ENCODE measurements at regions not wholly inside any gene's neighbourhood (a gene's known extent, or its start where the extent isn't known, plus 50 kb on each side); places are given as distances from the start of the nearest gene placed in this dataset.

DNA sequence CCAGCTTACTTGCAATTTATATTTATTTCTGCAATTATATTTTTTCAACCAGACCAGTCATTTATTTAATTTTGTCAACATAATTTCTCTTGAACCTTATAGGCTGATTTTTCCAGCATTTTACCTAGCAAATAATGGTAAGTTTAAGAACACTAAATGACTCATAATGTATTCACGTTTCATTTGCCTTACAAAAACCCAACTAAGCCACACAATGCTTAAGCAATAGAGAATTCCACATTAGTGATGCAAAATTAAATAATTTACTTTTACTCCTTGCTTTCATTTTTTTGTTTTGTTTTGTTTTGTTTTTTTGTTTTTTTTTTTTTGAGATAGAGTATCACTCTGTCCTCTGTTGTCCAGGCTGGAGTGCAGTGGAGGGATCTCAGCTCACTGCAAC, 110.4 kb upstream of the VRK2 start:
- DNase-seq (ENCODE audit: low read depth in 3 of 3): no peak

DNA sequence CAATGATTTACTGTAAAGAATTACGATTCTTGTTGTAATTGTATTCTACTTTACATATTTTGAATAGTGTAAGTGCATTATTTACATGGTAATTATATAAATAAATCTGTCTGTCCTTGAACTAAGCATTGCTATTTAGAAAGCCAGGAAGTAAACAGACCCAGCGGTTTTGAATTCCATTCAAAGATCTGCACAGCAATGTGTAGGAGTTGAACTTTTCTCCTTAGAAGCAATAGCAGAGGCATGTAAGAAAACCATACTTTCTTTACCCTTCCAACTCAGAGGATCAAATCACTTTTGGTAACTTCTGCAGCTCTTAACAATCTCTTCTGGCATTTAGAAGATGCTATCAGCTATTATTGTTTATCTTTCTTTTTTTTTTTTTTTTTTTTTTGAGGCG, 109.2 kb upstream of the VRK2 start:
- no peak for DNase-seq (ENCODE audit: low read depth in 3 of 3)

DNA sequence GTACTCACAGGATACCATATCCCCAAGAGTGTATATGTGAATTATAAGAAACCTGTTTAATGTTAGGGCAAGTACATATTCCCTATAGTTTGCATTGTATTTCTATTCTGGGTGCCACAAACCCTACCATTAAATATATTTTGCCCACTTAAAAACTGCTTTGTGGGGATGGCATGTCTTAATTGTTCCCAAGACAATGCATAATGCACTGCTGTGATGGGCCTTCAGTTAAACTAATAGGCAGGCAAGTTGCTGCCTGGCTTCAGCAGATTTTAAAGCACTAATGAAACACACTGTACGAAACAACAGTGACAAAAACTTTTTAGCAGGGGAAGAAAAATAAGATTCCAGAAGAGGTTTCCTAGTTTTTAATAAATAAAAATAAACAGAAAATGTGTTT, 104.8 kb upstream of the VRK2 start:
- no peak for DNase-seq (ENCODE audit: low read depth in 3 of 3)

DNA sequence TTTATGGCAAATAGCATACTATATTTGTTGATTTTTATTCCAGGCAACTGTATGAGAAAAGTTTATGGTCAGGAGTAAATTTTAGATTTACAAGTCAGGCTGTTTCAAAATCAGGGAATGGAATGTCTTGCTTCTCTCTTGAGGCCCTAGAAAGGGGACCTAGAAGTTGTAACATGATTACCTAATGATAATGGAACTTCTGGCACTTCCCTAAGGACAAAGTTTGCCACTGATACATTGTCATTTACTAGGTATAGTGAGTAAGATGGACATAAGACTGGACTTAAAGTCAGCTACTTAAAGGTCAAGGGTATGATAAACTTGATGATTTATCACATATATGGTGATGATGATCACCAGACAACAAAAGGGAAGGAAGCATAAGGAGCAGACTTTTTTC, 103.3 kb upstream of the VRK2 start:
- no peak for DNase-seq (ENCODE audit: low read depth in 3 of 3)

GRCh38 chr2:57947398-57947797, 99.2 kb upstream of the VRK2 start:
- DNase-seq (ENCODE audit: low read depth in 3 of 3): no peak

- no peak for DNase-seq (ENCODE audit: low read depth in 3 of 3)
These were observed 92.6 kb upstream of the VRK2 start for GRCh38 chr2:57954020-57954419.

DNA sequence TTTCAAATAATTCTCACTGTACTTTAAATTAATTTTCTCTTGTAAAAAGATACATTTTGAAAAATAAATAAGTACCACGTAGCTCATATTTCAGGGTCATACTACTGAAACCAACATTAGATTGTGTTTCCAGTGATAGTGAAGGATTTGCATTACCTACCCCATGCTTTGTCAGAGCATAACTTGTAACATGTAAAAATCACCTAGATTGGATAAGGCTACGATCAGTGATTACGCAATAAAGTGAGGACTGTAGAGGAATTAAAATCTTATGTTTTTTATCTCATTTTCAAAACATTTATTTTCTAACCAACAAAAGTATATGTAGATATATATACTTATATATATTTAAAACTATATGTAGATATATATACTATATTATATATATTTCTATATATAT, 89.4 kb upstream of the VRK2 start:
- no peak for DNase-seq (ENCODE audit: low read depth in 3 of 3)

DNA sequence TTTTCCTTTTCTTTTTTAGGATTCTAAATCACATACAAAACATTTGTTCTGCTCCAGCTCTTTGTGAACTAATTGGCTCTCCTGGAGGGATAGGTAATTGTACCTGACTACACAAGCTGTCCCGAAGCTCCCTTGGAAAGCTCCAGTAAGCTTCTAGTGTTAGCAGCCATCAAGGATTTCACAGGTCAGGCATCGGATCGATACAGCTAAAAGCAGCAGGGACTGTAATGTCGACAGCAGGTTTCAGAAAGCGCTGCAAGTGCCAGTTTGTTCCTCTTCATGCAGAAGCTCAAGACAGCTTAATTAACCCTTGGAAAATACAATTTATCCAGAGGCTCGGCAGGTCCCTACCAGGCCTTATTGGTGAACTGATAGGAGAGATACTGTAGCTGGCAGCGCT, 87.2 kb upstream of the VRK2 start:
- no peak for DNase-seq (ENCODE audit: low read depth in 3 of 3)

DNA sequence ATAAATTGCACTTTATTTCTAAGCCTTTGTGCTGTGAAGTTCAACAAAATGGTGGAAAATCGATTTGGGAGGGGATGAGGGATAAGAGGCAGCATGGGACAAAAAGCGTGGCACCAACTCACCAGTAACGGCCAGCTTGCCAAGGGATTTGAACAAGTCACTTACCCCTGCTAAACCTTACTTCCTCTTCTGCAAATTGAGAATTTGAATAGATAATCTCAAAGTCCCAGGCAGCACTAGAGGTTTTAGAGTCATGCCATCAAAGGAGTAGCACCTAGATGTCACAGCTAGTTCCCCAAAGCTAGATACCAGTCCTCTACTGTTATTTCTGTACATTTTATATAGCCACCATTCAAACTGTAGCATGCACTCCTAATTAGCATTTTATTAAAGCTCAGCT, 83.7 kb upstream of the VRK2 start:
- no peak for DNase-seq (ENCODE audit: low read depth in 3 of 3)

GRCh38 chr2:57965219-57965618, 81.4 kb upstream of the VRK2 start:
- no peak for DNase-seq (ENCODE audit: low read depth in 3 of 3)

DNA sequence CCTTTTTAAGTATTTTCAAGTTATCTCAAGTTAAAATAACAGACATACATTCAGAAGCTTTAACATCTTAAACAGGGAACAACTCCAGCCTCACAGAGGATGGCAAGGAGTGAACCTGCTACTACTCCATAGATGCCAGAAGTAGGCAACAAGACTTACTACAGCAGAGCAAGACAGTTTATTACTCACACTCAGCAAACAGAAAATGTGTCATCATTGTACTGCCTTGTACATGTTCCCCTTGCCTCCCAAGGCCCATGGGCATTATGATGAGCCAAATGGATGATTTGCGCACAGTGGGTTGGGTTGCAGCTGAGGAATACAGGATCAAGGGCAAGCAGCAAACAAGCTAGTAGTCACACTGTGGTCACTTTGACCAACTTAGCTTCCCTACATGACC, 80.6 kb upstream of the VRK2 start:
- DNase-seq (ENCODE audit: low read depth in 3 of 3): no peak

DNA sequence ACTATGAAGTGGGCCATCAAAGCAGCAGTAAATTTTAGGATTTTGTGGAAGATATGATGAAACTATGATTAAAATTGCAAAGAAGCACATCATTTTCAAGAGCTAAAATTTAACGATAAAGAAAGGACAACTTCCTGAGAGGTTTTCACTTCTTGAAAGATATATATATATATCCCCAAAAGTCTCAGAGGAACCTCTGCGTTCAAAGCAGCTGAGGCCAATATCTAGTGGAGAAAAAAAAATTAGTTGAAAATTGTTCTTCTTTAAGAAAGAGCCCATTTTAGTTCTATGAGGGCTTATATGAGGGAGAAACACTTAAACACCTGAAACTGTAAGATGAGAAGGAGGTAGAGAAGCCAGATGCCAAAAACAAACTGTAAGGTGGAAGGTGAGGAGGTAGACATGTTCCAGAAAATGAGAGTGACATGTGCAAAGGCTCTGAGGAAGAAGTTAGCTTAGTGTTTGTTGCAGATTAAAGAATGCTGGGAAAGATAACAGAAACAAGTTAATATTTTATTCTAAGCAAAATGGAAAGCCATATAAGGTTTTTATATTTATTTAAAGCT, 72.9 kb upstream of the VRK2 start:
- no peak for DNase-seq (ENCODE audit: low read depth in 3 of 3)

DNA sequence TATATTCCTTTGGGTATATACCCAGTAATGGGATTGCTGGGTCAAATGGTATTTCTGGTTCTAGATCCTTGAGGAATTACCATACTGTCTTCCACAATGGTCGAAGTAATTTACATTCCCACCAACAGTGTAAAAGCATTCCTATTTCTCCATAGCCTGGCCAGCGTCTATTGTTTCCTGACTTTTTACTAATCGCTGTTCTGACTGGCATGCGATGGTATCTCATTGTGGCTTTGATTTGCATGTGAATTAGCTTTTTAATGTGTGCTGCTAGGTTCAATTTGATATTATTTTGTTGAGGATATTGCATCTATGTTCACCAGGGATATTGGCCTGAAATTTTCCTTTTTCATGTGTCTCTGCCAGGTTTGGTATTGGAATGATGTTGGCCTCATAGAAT, 67.4 kb upstream of the VRK2 start:
- no peak for DNase-seq (ENCODE audit: low read depth in 3 of 3)

GRCh38 chr2:57981083-57981768, 65.4 kb upstream of the VRK2 start:
- no peak for DNase-seq (ENCODE audit: low read depth in 3 of 3)

- DNase-seq (ENCODE audit: low read depth in 3 of 3): no peak
These were observed 58.6 kb upstream of the VRK2 start for GRCh38 chr2:57987835-57988573.

DNA sequence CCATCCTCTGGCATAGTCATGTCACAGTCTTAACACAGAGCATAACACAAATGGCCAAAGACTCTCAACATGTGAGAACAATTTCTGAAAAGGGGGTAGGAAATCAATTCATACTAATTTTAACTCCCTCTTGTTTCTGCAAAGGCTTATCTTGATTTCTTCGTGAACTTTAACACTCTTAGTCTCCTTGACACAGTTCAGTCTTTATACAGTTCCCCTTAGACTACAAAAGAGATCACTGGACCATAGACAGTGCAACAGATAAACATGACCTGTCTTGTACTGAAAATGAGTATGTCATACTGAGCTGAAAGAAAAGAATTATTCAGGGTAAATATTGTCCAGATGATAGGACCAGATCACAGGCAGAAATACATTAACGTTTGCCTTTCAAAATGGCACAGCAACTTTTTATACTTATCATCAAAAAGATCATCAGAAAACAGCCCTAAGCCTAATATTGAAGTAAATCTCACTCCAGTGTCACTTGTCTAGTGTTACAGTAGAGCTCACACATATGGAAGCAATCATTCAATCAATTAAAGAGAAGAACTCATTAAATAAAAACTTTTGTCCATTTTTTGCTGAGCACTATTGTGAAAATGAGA, 56.4 kb upstream of the VRK2 start:
- DNase-seq (ENCODE audit: low read depth in 3 of 3): no peak

Data from stimulated activated CD4-positive, alpha-beta T cell treated with anti-CD3 and anti-CD28 coated beads, TNF-alpha, amount 100 ng/mL, for 4 hours (primary cell).